ENCODE measurements at regions not wholly inside any gene's neighbourhood (a gene's known extent, or its start where the extent isn't known, plus 50 kb on each side); places are given as distances from the start of the nearest gene placed in this dataset.

DNA sequence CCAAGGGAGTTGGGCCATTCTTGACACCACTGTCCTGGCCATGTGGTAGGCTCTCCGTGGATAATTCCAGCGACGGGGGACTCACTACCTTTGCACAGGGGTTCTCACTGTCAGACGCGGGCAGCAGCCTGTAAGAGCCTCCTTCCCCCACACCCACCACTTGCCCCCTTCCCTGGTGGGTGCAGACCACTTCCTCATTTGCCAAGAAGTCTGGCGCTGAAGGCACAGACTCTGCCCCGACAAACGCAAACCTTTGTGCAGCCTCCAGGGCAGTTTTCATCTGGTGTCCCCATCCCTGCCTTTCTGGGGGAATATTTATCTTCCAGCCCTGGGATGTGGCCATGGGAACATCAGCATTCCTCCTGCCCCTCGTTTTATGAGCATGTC lies 422.5 kb downstream of the SHANK2 start:
- no peaks in the 10 kb centered on the region for H3K79me2 ChIP-seq (ENCODE audit: insufficient read depth)
- TF ChIP-seq EZH2 (IDR thresholded peaks at IDR 0.05; ENCODE audit: insufficient read depth, poor library complexity, severe bottlenecking) = no peak
- no peak for TF ChIP-seq EZH2phosphoT487 (IDR thresholded peaks at IDR 0.05; ENCODE audit: insufficient read depth, low read depth)
- H3K9ac ChIP-seq = no peak overlapping the region
- no peaks in the 10 kb centered on the region for H3K9me2 ChIP-seq (ENCODE audit: insufficient read depth)
- in situ Hi-C loops (cut with MboI) = no loop called here
- H3K36me3 ChIP-seq (ENCODE audit: low read depth) = no peaks in the 10 kb centered on the region
- 69 to 76% methylated on average over 9 of the region's 9 CpGs for WGBS, 2 experiments (ENCODE audit: low coverage in 1 of 2, low lambda C conversion rate in 2 of 2, missing lambda C conversion rate in 2 of 2)
- H3K4me1 ChIP-seq (ENCODE audit: insufficient read depth) = no peaks in the 10 kb centered on the region
- no peak overlapping the region for H3K4me3 ChIP-seq
- no peak for DNase-seq
- peaks cover 30% of the 10 kb centered on the region for H3K27me3 ChIP-seq (replicated peaks; ENCODE audit: insufficient read depth)
- no peak overlapping the region for H3K4me2 ChIP-seq (ENCODE audit: unreplicated experiment)
- H3F3A ChIP-seq (ENCODE audit: insufficient read depth) = no peaks in the 10 kb centered on the region
- H3K27ac ChIP-seq = no peak overlapping the region
- H4K20me1 ChIP-seq (ENCODE audit: insufficient read depth) = no peaks in the 10 kb centered on the region
- H3K9me3 ChIP-seq (ENCODE audit: low read depth) = no peaks in the 10 kb centered on the region
- no peak overlapping the region for H2AFZ ChIP-seq

DNA sequence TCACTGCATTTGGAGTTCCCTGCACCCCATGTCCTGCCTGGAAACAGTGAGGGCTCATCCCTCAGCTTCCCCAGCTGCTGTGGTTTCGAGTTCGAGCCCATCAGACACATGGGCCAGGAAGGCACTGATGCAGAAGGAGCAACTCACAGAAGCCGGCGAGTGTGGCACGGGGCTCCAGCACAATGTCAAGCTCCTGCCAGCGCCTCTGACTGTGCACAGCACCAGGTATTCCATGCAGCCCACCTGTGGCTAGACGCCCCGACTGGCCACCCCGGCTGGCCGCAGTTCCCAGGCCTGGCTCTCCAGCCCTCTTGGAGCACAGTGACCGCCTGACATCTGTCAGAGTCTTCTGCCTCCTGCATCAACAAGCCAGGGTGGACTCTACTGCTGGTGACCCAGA lies 419.4 kb downstream of the SHANK2 start:
- in situ Hi-C loops (cut with MboI) = no loop called here
- TF ChIP-seq EZH2 (IDR thresholded peaks at IDR 0.05; ENCODE audit: insufficient read depth, poor library complexity, severe bottlenecking) (no peak), EZH2phosphoT487 (IDR thresholded peaks at IDR 0.05; ENCODE audit: insufficient read depth, low read depth) (no peak)
- 58 to 65% methylated on average over 10 to 11 of the region's 11 CpGs for WGBS, 2 experiments (ENCODE audit: low coverage in 1 of 2, low lambda C conversion rate in 2 of 2, missing lambda C conversion rate in 2 of 2)

DNA sequence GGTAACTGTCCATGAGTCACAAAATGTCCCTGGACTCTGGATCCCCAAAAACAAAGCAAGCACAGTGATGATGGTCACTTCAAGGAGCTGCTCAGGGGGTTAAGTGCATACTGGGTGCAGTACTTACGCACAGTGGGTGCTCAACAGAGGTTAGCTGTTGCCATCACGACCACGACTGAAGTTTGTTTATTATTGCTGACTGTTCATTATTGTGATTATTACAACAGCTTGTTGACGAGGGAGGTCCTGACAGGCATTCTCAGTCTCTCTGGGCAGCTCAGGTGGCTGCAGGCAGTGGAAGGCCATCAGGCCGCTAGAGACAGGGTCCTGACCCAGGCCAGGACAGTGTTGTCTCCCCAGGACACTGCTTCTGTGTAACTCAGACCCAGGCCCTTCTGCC lies 418.8 kb downstream of the SHANK2 start:
- no peaks in the 10 kb centered on the region for H3K9me3 ChIP-seq (ENCODE audit: low read depth)
- in situ Hi-C loops (cut with MboI) = no loop called here
- H3K4me2 ChIP-seq (ENCODE audit: unreplicated experiment) = no peak overlapping the region

More for the DNA sequence above, 419.4 kb downstream of the SHANK2 start:
- Histone ChIP-seq H3K9ac (no peak overlapping the region), H3K4me1 (ENCODE audit: insufficient read depth) (no peaks in the 10 kb centered on the region), H3K36me3 (ENCODE audit: low read depth) (no peaks in the 10 kb centered on the region), H3K4me2 (ENCODE audit: unreplicated experiment) (no peak overlapping the region), H3K27me3 (replicated peaks; ENCODE audit: insufficient read depth) (peaks cover 3% of the 10 kb centered on the region; the same call in 1 of the 2 replicates), H3K79me2 (ENCODE audit: insufficient read depth) (no peaks in the 10 kb centered on the region), H3F3A (ENCODE audit: insufficient read depth) (no peaks in the 10 kb centered on the region), H3K9me3 (ENCODE audit: low read depth) (no peaks in the 10 kb centered on the region), H2AFZ (no peak overlapping the region), H3K27ac (no peak overlapping the region), H4K20me1 (ENCODE audit: insufficient read depth) (no peaks in the 10 kb centered on the region), H3K9me2 (ENCODE audit: insufficient read depth) (no peaks in the 10 kb centered on the region), H3K4me3 (no peak overlapping the region)
- DNase-seq = no peak

DNA sequence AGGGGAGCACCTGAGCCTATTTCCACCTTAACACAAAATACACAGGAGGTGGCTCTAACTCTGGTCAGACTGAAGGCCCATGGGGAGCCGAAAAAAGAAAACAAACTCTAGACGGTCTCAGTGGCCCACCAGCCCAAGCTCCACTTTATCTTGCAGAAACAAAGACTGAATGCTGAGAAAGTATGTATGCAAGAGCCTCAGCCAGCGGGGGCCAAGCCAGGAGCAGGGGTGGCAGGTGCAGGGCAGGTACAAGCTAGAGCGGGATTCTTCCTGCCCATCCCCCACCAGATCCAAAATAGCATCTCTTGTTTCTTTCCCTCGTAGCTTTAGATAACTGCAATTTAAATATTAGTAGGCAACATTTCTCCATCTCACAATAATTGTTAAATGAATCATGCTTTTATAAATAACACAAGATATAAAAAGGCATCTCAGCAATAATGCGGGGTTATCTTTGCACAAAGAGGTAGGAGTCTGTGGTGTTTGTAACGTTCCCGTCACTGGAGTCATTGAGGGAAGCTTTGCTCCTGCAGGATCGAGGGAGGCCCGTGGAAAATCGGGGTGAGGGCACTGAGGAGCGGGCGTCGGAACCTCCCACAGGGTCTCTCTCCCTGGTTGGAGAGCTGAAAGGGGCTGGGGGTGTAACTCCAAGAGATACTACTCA lies 418.0 kb downstream of the SHANK2 start:
- no peaks in the 10 kb centered on the region for H3K9me3 ChIP-seq (ENCODE audit: low read depth)
- no peaks in the 10 kb centered on the region for H3K79me2 ChIP-seq (ENCODE audit: insufficient read depth)
- DNase-seq = no peak

More for the DNA sequence above, 418.8 kb downstream of the SHANK2 start:
- no peak for DNase-seq
- Histone ChIP-seq H3K36me3 (ENCODE audit: low read depth) (no peaks in the 10 kb centered on the region), H3K27ac (no peak overlapping the region), H4K20me1 (ENCODE audit: insufficient read depth) (no peaks in the 10 kb centered on the region), H3K27me3 (replicated peaks; ENCODE audit: insufficient read depth) (no peaks in the 10 kb centered on the region), H3K4me3 (no peak overlapping the region), H3K79me2 (ENCODE audit: insufficient read depth) (no peaks in the 10 kb centered on the region), H3K9me2 (ENCODE audit: insufficient read depth) (no peaks in the 10 kb centered on the region), H3F3A (ENCODE audit: insufficient read depth) (no peaks in the 10 kb centered on the region), H2AFZ (no peak overlapping the region), H3K9ac (no peak overlapping the region), H3K4me1 (ENCODE audit: insufficient read depth) (no peaks in the 10 kb centered on the region)
- WGBS, 2 experiments (ENCODE audit: low coverage in 1 of 2, low lambda C conversion rate in 2 of 2, missing lambda C conversion rate in 2 of 2) = 39 to 46% methylated on average over 5 of the region's 5 CpGs
- no peak for TF ChIP-seq EZH2phosphoT487 (IDR thresholded peaks at IDR 0.05; ENCODE audit: insufficient read depth, low read depth)
- no peak for TF ChIP-seq EZH2 (IDR thresholded peaks at IDR 0.05; ENCODE audit: insufficient read depth, poor library complexity, severe bottlenecking)

More for the DNA sequence above, 418.0 kb downstream of the SHANK2 start:
- 58 to 60% methylated on average over 14 of the region's 14 CpGs for WGBS, 2 experiments (ENCODE audit: low coverage in 1 of 2, low lambda C conversion rate in 2 of 2, missing lambda C conversion rate in 2 of 2)
- no peaks in the 10 kb centered on the region for H3K9me2 ChIP-seq (ENCODE audit: insufficient read depth)
- H3K36me3 ChIP-seq (ENCODE audit: low read depth) = no peaks in the 10 kb centered on the region
- no peaks in the 10 kb centered on the region for H3F3A ChIP-seq (ENCODE audit: insufficient read depth)
- no peaks in the 10 kb centered on the region for H3K4me1 ChIP-seq (ENCODE audit: insufficient read depth)
- no peak overlapping the region for H3K4me2 ChIP-seq (ENCODE audit: unreplicated experiment)
- no peak overlapping the region for H2AFZ ChIP-seq
- no peaks in the 10 kb centered on the region for H4K20me1 ChIP-seq (ENCODE audit: insufficient read depth)
- TF ChIP-seq EZH2phosphoT487 (IDR thresholded peaks at IDR 0.05; ENCODE audit: insufficient read depth, low read depth) = no peak
- TF ChIP-seq EZH2 (IDR thresholded peaks at IDR 0.05; ENCODE audit: insufficient read depth, poor library complexity, severe bottlenecking) = no peak
- no peak overlapping the region for H3K27ac ChIP-seq
- in situ Hi-C loops (cut with MboI) = no loop called here
- H3K27me3 ChIP-seq (replicated peaks; ENCODE audit: insufficient read depth) = no peaks in the 10 kb centered on the region
- no peak overlapping the region for H3K4me3 ChIP-seq
- no peak overlapping the region for H3K9ac ChIP-seq

All from GM23248 (cell line).